ENCODE measurements at regions not wholly inside any gene's neighbourhood (a gene's known extent, or its start where the extent isn't known, plus 50 kb on each side); places are given as distances from the start of the nearest gene placed in this dataset.

DNA sequence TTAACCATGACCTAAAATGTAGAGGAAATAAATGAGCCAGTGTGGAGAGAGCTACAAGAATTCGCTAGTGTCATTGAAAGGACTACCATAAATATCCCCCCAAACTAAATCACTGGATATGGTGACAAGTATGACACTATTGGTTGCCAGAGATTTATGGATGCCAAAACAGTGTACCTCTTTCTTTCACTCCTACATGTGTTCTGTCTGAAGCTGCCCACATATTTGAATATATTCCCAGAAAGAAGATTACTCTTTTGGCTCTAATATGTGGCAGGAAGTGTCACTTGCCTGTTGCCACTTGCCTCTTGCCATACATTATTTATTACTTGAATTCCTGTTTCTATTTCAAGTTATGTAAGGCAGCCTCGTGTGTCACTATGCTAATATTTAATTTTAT is 1573.6 kb downstream of the TECRL start:
- Histone ChIP-seq H3K4me1 (ENCODE audit: control insufficient read depth in 1 of 2, insufficient read depth in 2 of 2, low read length in 2 of 2) (no peaks in the 10 kb centered on the region), H3K4me3 (ENCODE audit: low read depth, low read length) (no peak overlapping the region), H3K4me2 (ENCODE audit: low read length) (no peak overlapping the region), H3K14ac (ENCODE audit: low read length) (no peak overlapping the region), H3K27ac (ENCODE audit: low read depth, low read length) (no peak overlapping the region), H3K9ac (ENCODE audit: low read length) (no peak overlapping the region), H2AK5ac (ENCODE audit: low read length) (no peak overlapping the region), H2BK120ac (ENCODE audit: insufficient read depth, low read length, poor library complexity) (no peak overlapping the region), H2BK5ac (ENCODE audit: low read depth, low read length, poor library complexity) (no peak overlapping the region), H2AFZ (ENCODE audit: insufficient read depth, low read length, poor library complexity) (no peak overlapping the region), H3K36me3 (ENCODE audit: control insufficient read depth in 1 of 2, insufficient read depth in 2 of 2, low read length in 2 of 2) (no peaks in the 10 kb centered on the region), H4K12ac (ENCODE audit: low read depth, low read length) (no peak overlapping the region), H4K8ac (ENCODE audit: low read depth, low read length) (no peak overlapping the region), H3K23ac (ENCODE audit: low read length) (no peak overlapping the region), H3K9me3 (ENCODE audit: insufficient read depth, low read depth, low read length) (no peaks in the 10 kb centered on the region), H3K4ac (ENCODE audit: low read depth, low read length) (no peak overlapping the region), H2BK12ac (ENCODE audit: low read length) (no peak overlapping the region), H4K91ac (ENCODE audit: low read depth, low read length) (no peak overlapping the region), H3K79me2 (ENCODE audit: control insufficient read depth, insufficient read depth, low read length, poor library complexity) (no peaks in the 10 kb centered on the region), H3K79me1 (ENCODE audit: low read length) (no peaks in the 10 kb centered on the region), H3K27me3 (ENCODE audit: insufficient read depth, low read length) (no peaks in the 10 kb centered on the region), H3K18ac (ENCODE audit: low read length) (no peak overlapping the region)
- DNase-seq = no peak
- no CpG with 5 or more reads among the region's 2 CpGs for WGBS (ENCODE audit: extremely low coverage, insufficient coverage, insufficient read length)

DNA sequence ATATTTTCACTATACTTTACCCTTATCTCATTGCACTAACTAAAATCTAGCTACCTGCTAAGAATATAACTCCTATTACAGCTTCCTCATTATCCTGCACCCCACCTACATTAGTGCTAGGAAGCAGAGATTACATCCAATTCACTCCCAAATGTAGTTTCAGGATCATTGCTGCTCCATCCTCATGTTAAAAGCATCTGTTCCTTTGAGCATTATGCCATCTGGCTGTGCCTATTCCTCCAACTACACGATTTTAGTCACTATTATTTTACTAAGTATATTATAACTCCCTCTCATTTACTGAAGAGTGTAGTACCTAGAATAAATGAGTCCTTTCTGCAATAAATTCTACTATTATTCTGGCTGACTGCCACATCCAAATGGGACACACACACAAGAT is 1586.9 kb downstream of the TECRL start:
- no peak overlapping the region for H3K14ac ChIP-seq (ENCODE audit: low read length)
- no peaks in the 10 kb centered on the region for H3K9me3 ChIP-seq (ENCODE audit: insufficient read depth, low read depth, low read length)
- no peaks in the 10 kb centered on the region for H3K79me2 ChIP-seq (ENCODE audit: control insufficient read depth, insufficient read depth, low read length, poor library complexity)
- no peaks in the 10 kb centered on the region for H3K4me1 ChIP-seq (ENCODE audit: control insufficient read depth in 1 of 2, insufficient read depth in 2 of 2, low read length in 2 of 2)
- WGBS (ENCODE audit: extremely low coverage, insufficient coverage, insufficient read length) = no CpG with 5 or more reads among the region's 1 CpG
- H2AK5ac ChIP-seq (ENCODE audit: low read length) = no peak overlapping the region
- no peak overlapping the region for H4K12ac ChIP-seq (ENCODE audit: low read depth, low read length)
- H3K18ac ChIP-seq (ENCODE audit: low read length) = no peak overlapping the region
- H3K36me3 ChIP-seq (ENCODE audit: control insufficient read depth in 1 of 2, insufficient read depth in 2 of 2, low read length in 2 of 2) = no peaks in the 10 kb centered on the region
- no peak overlapping the region for H3K4ac ChIP-seq (ENCODE audit: low read depth, low read length)
- no peak overlapping the region for H2AFZ ChIP-seq (ENCODE audit: insufficient read depth, low read length, poor library complexity)
- no peaks in the 10 kb centered on the region for H3K79me1 ChIP-seq (ENCODE audit: low read length)
- H3K27ac ChIP-seq (ENCODE audit: low read depth, low read length) = no peak overlapping the region
- no peak overlapping the region for H2BK120ac ChIP-seq (ENCODE audit: insufficient read depth, low read length, poor library complexity)
- DNase-seq = no peak
- no peaks in the 10 kb centered on the region for H3K27me3 ChIP-seq (ENCODE audit: insufficient read depth, low read length)
- H3K4me3 ChIP-seq (ENCODE audit: low read depth, low read length) = no peak overlapping the region
- no peak overlapping the region for H3K4me2 ChIP-seq (ENCODE audit: low read length)
- H4K8ac ChIP-seq (ENCODE audit: low read depth, low read length) = no peak overlapping the region
- H2BK12ac ChIP-seq (ENCODE audit: low read length) = no peak overlapping the region
- H3K23ac ChIP-seq (ENCODE audit: low read length) = no peak overlapping the region
- H4K91ac ChIP-seq (ENCODE audit: low read depth, low read length) = no peak overlapping the region
- no peak overlapping the region for H3K9ac ChIP-seq (ENCODE audit: low read length)
- H2BK5ac ChIP-seq (ENCODE audit: low read depth, low read length, poor library complexity) = no peak overlapping the region

DNA sequence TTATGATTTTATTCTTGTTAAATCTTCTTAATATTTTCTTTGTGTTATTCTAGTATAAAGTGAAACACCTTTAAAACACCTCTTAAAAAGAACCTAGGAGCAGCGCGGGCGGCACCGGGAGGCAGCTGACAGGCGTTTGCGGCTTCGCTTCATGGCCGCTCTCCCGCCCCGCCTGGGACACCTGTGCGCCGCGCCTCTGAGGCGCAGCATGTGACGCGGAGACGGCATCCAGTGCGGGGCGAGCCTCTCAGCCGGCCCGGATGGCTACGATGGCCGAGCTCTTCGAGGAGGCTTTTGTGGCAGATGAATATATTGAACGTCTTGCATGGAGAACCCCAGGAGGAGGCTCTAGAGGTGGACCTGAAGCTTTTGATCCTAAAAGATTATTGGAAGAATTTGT is 1592.7 kb downstream of the TECRL start:
- Histone ChIP-seq H3K18ac (ENCODE audit: low read length) (no peak overlapping the region), H3K27ac (ENCODE audit: low read depth, low read length) (no peak overlapping the region), H3K4me1 (ENCODE audit: control insufficient read depth in 1 of 2, insufficient read depth in 2 of 2, low read length in 2 of 2) (no peaks in the 10 kb centered on the region), H2BK5ac (ENCODE audit: low read depth, low read length, poor library complexity) (no peak overlapping the region), H4K12ac (ENCODE audit: low read depth, low read length) (no peak overlapping the region), H2BK120ac (ENCODE audit: insufficient read depth, low read length, poor library complexity) (no peak overlapping the region), H3K27me3 (ENCODE audit: insufficient read depth, low read length) (no peaks in the 10 kb centered on the region), H4K8ac (ENCODE audit: low read depth, low read length) (no peak overlapping the region), H3K4me3 (ENCODE audit: low read depth, low read length) (no peak overlapping the region), H3K9ac (ENCODE audit: low read length) (no peak overlapping the region), H2AK5ac (ENCODE audit: low read length) (no peak overlapping the region), H3K9me3 (ENCODE audit: insufficient read depth, low read depth, low read length) (no peaks in the 10 kb centered on the region), H2BK12ac (ENCODE audit: low read length) (no peak overlapping the region), H3K36me3 (ENCODE audit: control insufficient read depth in 1 of 2, insufficient read depth in 2 of 2, low read length in 2 of 2) (no peaks in the 10 kb centered on the region), H2AFZ (ENCODE audit: insufficient read depth, low read length, poor library complexity) (no peak overlapping the region), H3K4ac (ENCODE audit: low read depth, low read length) (no peak overlapping the region), H3K14ac (ENCODE audit: low read length) (no peak overlapping the region), H3K79me2 (ENCODE audit: control insufficient read depth, insufficient read depth, low read length, poor library complexity) (no peaks in the 10 kb centered on the region), H3K23ac (ENCODE audit: low read length) (no peak overlapping the region), H3K79me1 (ENCODE audit: low read length) (no peaks in the 10 kb centered on the region), H3K4me2 (ENCODE audit: low read length) (no peak overlapping the region), H4K91ac (ENCODE audit: low read depth, low read length) (no peak overlapping the region)
- DNase-seq = no peak
- WGBS (ENCODE audit: extremely low coverage, insufficient coverage, insufficient read length) = no CpG with 5 or more reads among the region's 25 CpGs

DNA sequence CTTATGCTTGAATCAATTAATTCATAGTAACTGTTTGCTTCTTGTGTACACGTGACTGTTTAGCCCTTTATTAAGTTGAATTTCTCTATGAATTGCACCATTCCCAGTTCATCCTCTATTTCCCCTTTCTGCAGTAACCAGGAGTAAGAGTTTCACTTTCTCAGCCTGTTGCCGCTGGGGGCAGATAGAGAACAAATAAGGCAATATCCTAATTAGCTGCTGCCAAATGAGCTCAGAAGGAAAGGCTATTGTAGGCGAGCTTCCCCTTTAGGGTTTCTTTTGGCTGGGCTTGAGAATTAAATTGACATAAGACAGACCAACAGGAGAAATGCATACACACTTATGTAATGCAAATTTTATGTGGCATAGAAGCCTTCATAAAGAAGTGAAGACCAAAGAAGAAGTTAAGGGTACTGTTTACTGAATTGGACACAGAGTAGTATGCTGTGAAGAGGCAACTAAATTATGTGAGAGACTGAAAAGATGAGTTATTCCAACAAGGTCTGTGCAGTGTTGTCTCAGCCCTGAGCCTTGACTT is 1594.7 kb downstream of the TECRL start:
- Histone ChIP-seq H4K8ac (ENCODE audit: low read depth, low read length) (no peak overlapping the region), H3K36me3 (ENCODE audit: control insufficient read depth in 1 of 2, insufficient read depth in 2 of 2, low read length in 2 of 2) (no peaks in the 10 kb centered on the region), H2AFZ (ENCODE audit: insufficient read depth, low read length, poor library complexity) (no peak overlapping the region), H2BK5ac (ENCODE audit: low read depth, low read length, poor library complexity) (no peak overlapping the region), H3K4me3 (ENCODE audit: low read depth, low read length) (no peak overlapping the region), H3K79me2 (ENCODE audit: control insufficient read depth, insufficient read depth, low read length, poor library complexity) (no peaks in the 10 kb centered on the region), H2BK120ac (ENCODE audit: insufficient read depth, low read length, poor library complexity) (no peak overlapping the region), H3K14ac (ENCODE audit: low read length) (no peak overlapping the region), H4K12ac (ENCODE audit: low read depth, low read length) (no peak overlapping the region), H3K4me1 (ENCODE audit: control insufficient read depth in 1 of 2, insufficient read depth in 2 of 2, low read length in 2 of 2) (no peaks in the 10 kb centered on the region), H3K23ac (ENCODE audit: low read length) (no peak overlapping the region), H2BK12ac (ENCODE audit: low read length) (no peak overlapping the region), H3K9ac (ENCODE audit: low read length) (no peak overlapping the region), H2AK5ac (ENCODE audit: low read length) (no peak overlapping the region), H3K4ac (ENCODE audit: low read depth, low read length) (no peak overlapping the region), H3K27me3 (ENCODE audit: insufficient read depth, low read length) (no peaks in the 10 kb centered on the region), H3K27ac (ENCODE audit: low read depth, low read length) (no peak overlapping the region), H3K4me2 (ENCODE audit: low read length) (no peak overlapping the region), H4K91ac (ENCODE audit: low read depth, low read length) (no peak overlapping the region), H3K79me1 (ENCODE audit: low read length) (no peaks in the 10 kb centered on the region), H3K18ac (ENCODE audit: low read length) (no peak overlapping the region), H3K9me3 (ENCODE audit: insufficient read depth, low read depth, low read length) (no peaks in the 10 kb centered on the region)
- no peak for DNase-seq
- WGBS (ENCODE audit: extremely low coverage, insufficient coverage, insufficient read length) = no CpG with 5 or more reads among the region's 3 CpGs

Measured in trophoblast cell (in vitro differentiated cells and primary cell).